Endothelial cell of umbilical vein (primary cell): ENCODE measurements at regions not wholly inside any gene's neighbourhood (a gene's known extent, or its start where the extent isn't known, plus 50 kb on each side); places are given as distances from the start of the nearest gene placed in this dataset.

ENCODE experiments used
- BruUV-seq: library from RNA; stranded (reverse); fragments of 400-500 nt; replicated peaks from 2 replicates; lab custom pipeline; 2021; lab: Mats Ljungman, UMichigan
- CTCF ChIA-PET: fragments of 300-600, 350-600 bp; sonication (Branson Sonifier 250); formaldehyde crosslinking; loops from one replicate; lab custom pipeline; 2021; ENCODE audit warnings: antibody characterized with exemption, inconsistent platforms; lab: Charles Lee
- POLR2A ChIA-PET: fragments of 300-600, 350-600 bp; sonication (Branson Sonifier 250); formaldehyde crosslinking; loops from one replicate; lab custom pipeline; 2021; ENCODE audit warnings: antibody characterized with exemption, inconsistent platforms; lab: Charles Lee
- DNase-seq: peaks from one replicate; pipeline ENCODE4 v3.0.0-alpha.2; 2011; ENCODE audit warnings: low read depth, low spot score
- FAIRE-seq: peaks from 2 replicates; lab custom pipeline; 2011; peaks lifted over from hg19 to GRCh38; lab: Jason Lieb, UNC
- H2AFZ ChIP-seq: 2 replicates; pipeline ENCODE4 v1.6.0; 2012; ENCODE audit warnings: low read depth, low read length, control low read depth, inconsistent platforms
- H3K27ac ChIP-seq: 2 replicates; pipeline ENCODE4 v1.5.1; 2011; ENCODE audit warnings: low read depth, mild to moderate bottlenecking, control low read depth, low read length, moderate library complexity; ENCODE audit not compliant: insufficient read depth
- H3K27me3 ChIP-seq, 2 experiments: 2 replicates each; pipeline versions ENCODE4 v1.6.0 to v1.6.1; 2011; ENCODE audit warnings: low read length in 2 of 2, mixed read lengths in 1 of 2; ENCODE audit not compliant: control insufficient read depth in 2 of 2, insufficient read depth in 2 of 2
- H3K36me3 ChIP-seq, 2 experiments: 2 replicates in 1 of 2; 3 replicates in 1 of 2; pipeline ENCODE4 v1.5.1; 2011; ENCODE audit warnings: low read length in 2 of 2, mild to moderate bottlenecking in 1 of 2, moderate library complexity in 1 of 2; ENCODE audit not compliant: control insufficient read depth in 2 of 2, insufficient read depth in 2 of 2; ENCODE audit errors: extremely low read depth in 1 of 2
- H3K4me1 ChIP-seq: 3 replicates; pipeline ENCODE4 v1.5.1; 2011; ENCODE audit warnings: mild to moderate bottlenecking, low read length; ENCODE audit not compliant: control insufficient read depth, insufficient read depth; ENCODE audit errors: extremely low read depth
- H3K4me2 ChIP-seq: 2 replicates; pipeline ENCODE4 v1.6.1; 2011; ENCODE audit warnings: low read length, control low read depth, mixed read lengths; ENCODE audit not compliant: insufficient read depth
- H3K4me3 ChIP-seq, 3 experiments: fragments of 200-600 bp in 1 of 3; sonication (generic), shearing (Covaris generic) in 1 of 3; replicated peaks in 1 of 3; 2 replicates each; pipeline ENCODE4 v1.5.1; 2011 to 2016; ENCODE audit warnings: control low read depth in 3 of 3, low read length in 3 of 3, mild to moderate bottlenecking in 2 of 3, inconsistent platforms in 1 of 3, low read depth in 1 of 3, moderate library complexity in 1 of 3; ENCODE audit not compliant: insufficient read depth in 1 of 3
- H3K79me2 ChIP-seq: 2 replicates; pipeline ENCODE4 v1.6.0; 2012; ENCODE audit warnings: low read length, inconsistent platforms; ENCODE audit not compliant: control insufficient read depth, insufficient read depth
- H3K9ac ChIP-seq: replicated peaks from 2 replicates; pipeline ENCODE3; 2011; ENCODE audit warnings: low read length, control low read depth; ENCODE audit not compliant: insufficient read depth; ENCODE audit errors: extremely low read depth
- H3K9me1 ChIP-seq: replicated peaks from 3 replicates; pipeline ENCODE4 v1.6.0; 2011; ENCODE audit warnings: mild to moderate bottlenecking, low read length; ENCODE audit not compliant: control insufficient read depth, insufficient read depth; ENCODE audit errors: extremely low read depth
- H3K9me3 ChIP-seq: replicated peaks from 2 replicates; pipeline ENCODE4 v1.5.1; 2012; ENCODE audit warnings: low read length, inconsistent platforms; ENCODE audit not compliant: control insufficient read depth, insufficient read depth
- H4K20me1 ChIP-seq: replicated peaks from 2 replicates; pipeline ENCODE3; 2011; ENCODE audit warnings: mild to moderate bottlenecking, low read length; ENCODE audit not compliant: control insufficient read depth, insufficient read depth; ENCODE audit errors: extremely low read depth
- CTCF ChIP-seq, 2 donors: IDR thresholded peaks; 1 replicate in 1 of 2; 2 replicates in 1 of 2; pipeline ENCODE4 v1.5.1; 2011; ENCODE audit warnings: low read length in 2 of 2, mild to moderate bottlenecking in 2 of 2, moderate library complexity in 2 of 2, control low read depth in 1 of 2, inconsistent platforms in 1 of 2, low read depth in 1 of 2; ENCODE audit not compliant: insufficient read depth in 1 of 2; ENCODE audit errors: extremely low read depth in 1 of 2
- EZH2 ChIP-seq: IDR thresholded peaks from 2 replicates; pipeline ENCODE4 v1.6.1; 2012; ENCODE audit warnings: borderline replicate concordance, low read depth, mild to moderate bottlenecking, moderate library complexity, low read length, inconsistent platforms; ENCODE audit not compliant: severe bottlenecking
- FOS ChIP-seq: IDR thresholded peaks from 2 replicates; pipeline ENCODE4 v1.6.1; 2011; ENCODE audit warnings: mild to moderate bottlenecking, low read length, moderate library complexity, borderline replicate concordance; ENCODE audit not compliant: insufficient read depth
- GATA2 ChIP-seq: IDR thresholded peaks from 2 replicates; pipeline ENCODE4 v1.7.0; 2011; ENCODE audit warnings: low read depth, mild to moderate bottlenecking, moderate library complexity, mixed read lengths, low read length; ENCODE audit not compliant: insufficient read length, insufficient read depth
- JUN ChIP-seq: IDR thresholded peaks from 2 replicates; pipeline ENCODE4 v1.6.1; 2011; ENCODE audit warnings: borderline replicate concordance, low read depth; ENCODE audit not compliant: insufficient read length, insufficient read depth
- MYC ChIP-seq: IDR thresholded peaks from one replicate; pipeline ENCODE4 v1.6.1; 2011; ENCODE audit warnings: mild to moderate bottlenecking, low read depth, low read length
- POLR2A ChIP-seq: IDR thresholded peaks from 2 replicates; pipeline ENCODE4 v1.6.1; 2012; ENCODE audit warnings: low read depth, mild to moderate bottlenecking, control low read depth, low read length
- POLR2AphosphoS5 ChIP-seq: IDR thresholded peaks from 2 replicates; pipeline ENCODE4 v1.6.1; 2012; ENCODE audit warnings: low read depth, mild to moderate bottlenecking, control low read depth, low read length, moderate library complexity; ENCODE audit not compliant: insufficient read depth
- dilution Hi-C: fragments of 300-500 bp; cut with MboI; formaldehyde crosslinking; loops from one replicate; pipeline ENCODE4 v1.15.0; 2019; ENCODE audit warnings: low sequenced_read_pairs; ENCODE audit not compliant: extremely low pct_ligation_motif_present
- intact Hi-C: fragments of 100-400 bp; cut with micrococcal nuclease; formaldehyde crosslinking; loops from one replicate; pipeline ENCODE4 v1.10.0; 2022
- TF ChIP-seq, protein P1 (sequence below): IDR thresholded peaks from 2 replicates; pipeline ENCODE4 v1.6.1; 2011; ENCODE audit not compliant: insufficient read depth, insufficient read length

GRCh38 chr3:109888026-109888425 lies 550.7 kb upstream of the DPPA4 start:
- no peaks in the 10 kb centered on the region for H3K4me1 ChIP-seq

More at GRCh38 chr3:109888026-109888425, 550.7 kb upstream of the DPPA4 start:
- Histone ChIP-seq H3K36me3 (no peaks in the 10 kb centered on the region), H3K27ac (no peak overlapping the region), H4K20me1 (no peaks in the 10 kb centered on the region), H3K9me3 (no peaks in the 10 kb centered on the region), H3K4me2 (no peak overlapping the region), H3K4me3 (no peak overlapping the region), H3K9ac (no peak overlapping the region), H3K27me3 (no peaks in the 10 kb centered on the region), H3K9me1 (no peaks in the 10 kb centered on the region), H2AFZ (no peak overlapping the region), H3K79me2 (no peaks in the 10 kb centered on the region)
- intact Hi-C loops, result no loop called here
- POLR2A ChIA-PET, result no interaction called here
- no TSS peak for BruUV-seq
- CTCF ChIA-PET, result no interaction called here
- TF ChIP-seq POLR2A (no peak), MYC (no peak), JUN (no peak), POLR2AphosphoS5 (no peak), CTCF (IDR thresholded peaks at IDR 0.05; ENCODE audit: extremely low read depth in 1 of 2, insufficient read depth in 1 of 2, low read depth in 1 of 2, low read length in 2 of 2) (no peak), EZH2 (no peak), FOS (no peak), GATA2 (no peak)
- TF ChIP-seq, protein P1, sequence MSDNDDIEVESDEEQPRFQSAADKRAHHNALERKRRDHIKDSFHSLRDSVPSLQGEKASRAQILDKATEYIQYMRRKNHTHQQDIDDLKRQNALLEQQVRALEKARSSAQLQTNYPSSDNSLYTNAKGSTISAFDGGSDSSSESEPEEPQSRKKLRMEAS, result no peak
- DNase-seq (no peak), FAIRE-seq (no peak)
- dilution Hi-C loops, result no loop called here
